ENCODE measurements at regions not wholly inside any gene's neighbourhood (a gene's known extent, or its start where the extent isn't known, plus 50 kb on each side); places are given as distances from the start of the nearest gene placed in this dataset.
"Not testable (repeated sequence)": the region's sequence is repeated elsewhere in the genome, so short reads cannot be mapped to it uniquely, and the experiment has no call there.

- 62 to 69% methylated on average over 8 of the region's 8 CpGs for WGBS, 2 donors
- intact Hi-C loops (cut with DNase I; ENCODE audit: low total_unique reads), result no loop called here
- DNase-seq (ENCODE audit: low spot score in 2 of 2), result no peak
Observed at GRCh38 chr7:106534271-106534846, 126.6 kb downstream of the CCDC71L start.

GRCh38 chr7:106530183-106530582, 130.8 kb downstream of the CCDC71L start:
- DNase-seq (ENCODE audit: low spot score in 2 of 2); intact Hi-C loops (cut with DNase I; ENCODE audit: low total_unique reads): not testable (repeated sequence)
- 95 to 96% methylated on average over 5 of the region's 5 CpGs for WGBS, 2 donors

More at GRCh38 chr7:106534271-106534846, 126.6 kb downstream of the CCDC71L start:
- TF ChIP-seq POLR2A (IDR thresholded peaks at IDR 0.05), result no peak
- no peak for TF ChIP-seq CTCF (IDR thresholded peaks at IDR 0.05)
- no peak overlapping the region for H3K4me3 ChIP-seq (ENCODE audit: low read depth, poor library complexity, severe bottlenecking)

GRCh38 chr7:106526617-106527016, 134.3 kb downstream of the CCDC71L start:
- DNase-seq (ENCODE audit: low spot score in 2 of 2); intact Hi-C loops (cut with DNase I; ENCODE audit: low total_unique reads); H3K4me3 ChIP-seq (ENCODE audit: low read depth, poor library complexity, severe bottlenecking): not testable (repeated sequence)
- 98% methylated on average over 4 of the region's 4 CpGs for WGBS, 2 donors

More at GRCh38 chr7:106530183-106530582, 130.8 kb downstream of the CCDC71L start:
- H3K4me3 ChIP-seq (ENCODE audit: low read depth, poor library complexity, severe bottlenecking), result not testable (repeated sequence)

GRCh38 chr7:106524690-106525059, 136.3 kb downstream of the CCDC71L start:
- H3K4me3 ChIP-seq (ENCODE audit: low read depth, poor library complexity, severe bottlenecking), result no peak overlapping the region
- no peak for DNase-seq (ENCODE audit: low spot score in 2 of 2)
- TF ChIP-seq CTCF (IDR thresholded peaks at IDR 0.05) (no peak), POLR2A (IDR thresholded peaks at IDR 0.05) (no peak)
- intact Hi-C loops (cut with DNase I; ENCODE audit: low total_unique reads), result no loop called here
- 82 to 89% methylated on average over 5 of the region's 5 CpGs for WGBS, 2 donors

GRCh38 chr7:106523482-106523881, 137.5 kb downstream of the CCDC71L start:
- intact Hi-C loops (cut with DNase I; ENCODE audit: low total_unique reads), result no loop called here
- H3K4me3 ChIP-seq (ENCODE audit: low read depth, poor library complexity, severe bottlenecking), result no peak overlapping the region
- DNase-seq (ENCODE audit: low spot score in 2 of 2), result no peak
- 77 to 80% methylated on average over 8 of the region's 8 CpGs for WGBS, 2 donors
- TF ChIP-seq POLR2A (IDR thresholded peaks at IDR 0.05) (no peak), CTCF (IDR thresholded peaks at IDR 0.05) (no peak)

GRCh38 chr7:106522696-106523095, 138.3 kb downstream of the CCDC71L start:
- intact Hi-C loops (cut with DNase I; ENCODE audit: low total_unique reads), result no loop called here

More at GRCh38 chr7:106522696-106523095, 138.3 kb downstream of the CCDC71L start:
- H3K4me3 ChIP-seq (ENCODE audit: low read depth, poor library complexity, severe bottlenecking), result no peak overlapping the region
- 60% methylated on average over 5 of the region's 5 CpGs for WGBS, 2 donors
- DNase-seq (ENCODE audit: low spot score in 2 of 2), result peak in 1 of 2 donors; percentile 26
- no peak for TF ChIP-seq CTCF (IDR thresholded peaks at IDR 0.05)
- TF ChIP-seq POLR2A (IDR thresholded peaks at IDR 0.05), result no peak
